Amygdala (tissue), 56 donors: ENCODE measurements at regions not wholly inside any gene's neighbourhood (a gene's known extent, or its start where the extent isn't known, plus 50 kb on each side); places are given as distances from the start of the nearest gene placed in this dataset.

Source experiments
- DNase-seq, 56 donors: peaks; one replicate each; lab custom pipeline; 2025; lab: John Stamatoyannopoulos, UW

GRCh38 chr20:52655395-52655794 is 316.8 kb upstream of the TSHZ2 start:
- no peak for DNase-seq

GRCh38 chr20:52654567-52654966 is 317.6 kb upstream of the TSHZ2 start:
- no peak for DNase-seq

GRCh38 chr20:52652271-52652670 is 319.9 kb upstream of the TSHZ2 start:
- DNase-seq: no peak

GRCh38 chr20:52649727-52650126 is 322.4 kb upstream of the TSHZ2 start:
- DNase-seq: no peak

- no peak for DNase-seq
Measured at GRCh38 chr20:52645822-52646221, 326.3 kb upstream of the TSHZ2 start.

- no peak for DNase-seq
Measured at GRCh38 chr20:52643034-52643433, 329.1 kb upstream of the TSHZ2 start.

- no peak for DNase-seq
Measured at GRCh38 chr20:52637201-52637600, 335.0 kb upstream of the TSHZ2 start.

GRCh38 chr20:52631469-52631868 is 340.7 kb upstream of the TSHZ2 start:
- DNase-seq: no peak

GRCh38 chr20:52630138-52630537 is 342.0 kb upstream of the TSHZ2 start:
- DNase-seq: no peak

- no peak for DNase-seq
Measured at GRCh38 chr20:52624281-52624680, 347.9 kb upstream of the TSHZ2 start.

GRCh38 chr20:52622081-52622480 is 350.1 kb upstream of the TSHZ2 start:
- no peak for DNase-seq

GRCh38 chr20:52621401-52621800 is 350.8 kb upstream of the TSHZ2 start:
- DNase-seq: no peak

GRCh38 chr20:52619671-52620070 is 352.5 kb upstream of the TSHZ2 start:
- no peak for DNase-seq

GRCh38 chr20:52619101-52619500 is 353.1 kb upstream of the TSHZ2 start:
- peak in 3 of 56 donors; percentile 1 to 2 (median 2) for DNase-seq

- no peak for DNase-seq
Measured at GRCh38 chr20:52616629-52617028, 355.5 kb upstream of the TSHZ2 start.

GRCh38 chr20:52614051-52614863 is 357.9 kb upstream of the TSHZ2 start:
- no peak for DNase-seq

- DNase-seq: no peak
Measured at GRCh38 chr20:52612046-52612632, 360.0 kb upstream of the TSHZ2 start.

GRCh38 chr20:52610749-52611148 is 361.4 kb upstream of the TSHZ2 start:
- no peak for DNase-seq

GRCh38 chr20:52601295-52601971 is 370.7 kb upstream of the TSHZ2 start:
- no peak for DNase-seq

- DNase-seq: no peak
Measured at GRCh38 chr20:52596256-52596655, 375.9 kb upstream of the TSHZ2 start.

GRCh38 chr20:52595518-52595917 is 376.6 kb upstream of the TSHZ2 start:
- DNase-seq: no peak

- no peak for DNase-seq
Measured at GRCh38 chr20:52593654-52594053, 378.5 kb upstream of the TSHZ2 start.
